ENCODE measurements at regions not wholly inside any gene's neighbourhood (a gene's known extent, or its start where the extent isn't known, plus 50 kb on each side); places are given as distances from the start of the nearest gene placed in this dataset.

DNA sequence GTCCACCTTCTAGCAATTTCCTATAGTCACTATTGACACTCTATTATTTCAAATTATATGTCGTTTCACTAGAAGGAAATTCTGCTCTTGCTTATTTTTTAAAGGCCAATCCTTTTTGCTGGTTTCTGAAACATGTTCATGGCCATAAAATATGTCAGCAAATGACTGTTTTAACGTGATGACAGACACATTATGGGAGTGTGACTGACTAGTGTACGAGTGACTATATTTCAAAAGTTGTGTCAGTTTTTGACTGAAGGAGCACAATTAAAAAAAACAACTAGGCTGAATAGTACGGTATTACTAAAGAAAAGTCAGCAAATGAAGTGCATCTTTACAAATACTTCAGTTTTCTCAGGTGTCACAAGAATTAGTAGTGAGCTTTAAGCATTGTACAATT lies 196.0 kb downstream of the NR4A2 start:
- Mint-ChIP-seq H3K36me3 (no peaks in the 10 kb centered on the region), H3K9me3 (peaks cover 4% of the 10 kb centered on the region; the same call in 1 of the 2 replicates), H3K27ac (no peak overlapping the region), H3K4me3 (no peak overlapping the region), H3K27me3 (ENCODE audit: low read depth) (no peaks in the 10 kb centered on the region), H3K4me1 (no peaks in the 10 kb centered on the region; the same call in 1 of the 2 replicates)
- TF ChIP-seq, protein P1, sequence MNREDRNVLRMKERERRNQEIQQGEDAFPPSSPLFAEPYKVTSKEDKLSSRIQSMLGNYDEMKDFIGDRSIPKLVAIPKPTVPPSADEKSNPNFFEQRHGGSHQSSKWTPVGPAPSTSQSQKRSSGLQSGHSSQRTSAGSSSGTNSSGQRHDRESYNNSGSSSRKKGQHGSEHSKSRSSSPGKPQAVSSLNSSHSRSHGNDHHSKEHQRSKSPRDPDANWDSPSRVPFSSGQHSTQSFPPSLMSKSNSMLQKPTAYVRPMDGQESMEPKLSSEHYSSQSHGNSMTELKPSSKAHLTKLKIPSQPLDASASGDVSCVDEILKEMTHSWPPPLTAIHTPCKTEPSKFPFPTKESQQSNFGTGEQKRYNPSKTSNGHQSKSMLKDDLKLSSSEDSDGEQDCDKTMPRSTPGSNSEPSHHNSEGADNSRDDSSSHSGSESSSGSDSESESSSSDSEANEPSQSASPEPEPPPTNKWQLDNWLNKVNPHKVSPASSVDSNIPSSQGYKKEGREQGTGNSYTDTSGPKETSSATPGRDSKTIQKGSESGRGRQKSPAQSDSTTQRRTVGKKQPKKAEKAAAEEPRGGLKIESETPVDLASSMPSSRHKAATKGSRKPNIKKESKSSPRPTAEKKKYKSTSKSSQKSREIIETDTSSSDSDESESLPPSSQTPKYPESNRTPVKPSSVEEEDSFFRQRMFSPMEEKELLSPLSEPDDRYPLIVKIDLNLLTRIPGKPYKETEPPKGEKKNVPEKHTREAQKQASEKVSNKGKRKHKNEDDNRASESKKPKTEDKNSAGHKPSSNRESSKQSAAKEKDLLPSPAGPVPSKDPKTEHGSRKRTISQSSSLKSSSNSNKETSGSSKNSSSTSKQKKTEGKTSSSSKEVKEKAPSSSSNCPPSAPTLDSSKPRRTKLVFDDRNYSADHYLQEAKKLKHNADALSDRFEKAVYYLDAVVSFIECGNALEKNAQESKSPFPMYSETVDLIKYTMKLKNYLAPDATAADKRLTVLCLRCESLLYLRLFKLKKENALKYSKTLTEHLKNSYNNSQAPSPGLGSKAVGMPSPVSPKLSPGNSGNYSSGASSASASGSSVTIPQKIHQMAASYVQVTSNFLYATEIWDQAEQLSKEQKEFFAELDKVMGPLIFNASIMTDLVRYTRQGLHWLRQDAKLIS (CRISPR knock-in tag; IDR thresholded peaks at IDR 0.05; ENCODE audit: borderline replicate concordance) = no peak
- TF ChIP-seq, protein P2, sequence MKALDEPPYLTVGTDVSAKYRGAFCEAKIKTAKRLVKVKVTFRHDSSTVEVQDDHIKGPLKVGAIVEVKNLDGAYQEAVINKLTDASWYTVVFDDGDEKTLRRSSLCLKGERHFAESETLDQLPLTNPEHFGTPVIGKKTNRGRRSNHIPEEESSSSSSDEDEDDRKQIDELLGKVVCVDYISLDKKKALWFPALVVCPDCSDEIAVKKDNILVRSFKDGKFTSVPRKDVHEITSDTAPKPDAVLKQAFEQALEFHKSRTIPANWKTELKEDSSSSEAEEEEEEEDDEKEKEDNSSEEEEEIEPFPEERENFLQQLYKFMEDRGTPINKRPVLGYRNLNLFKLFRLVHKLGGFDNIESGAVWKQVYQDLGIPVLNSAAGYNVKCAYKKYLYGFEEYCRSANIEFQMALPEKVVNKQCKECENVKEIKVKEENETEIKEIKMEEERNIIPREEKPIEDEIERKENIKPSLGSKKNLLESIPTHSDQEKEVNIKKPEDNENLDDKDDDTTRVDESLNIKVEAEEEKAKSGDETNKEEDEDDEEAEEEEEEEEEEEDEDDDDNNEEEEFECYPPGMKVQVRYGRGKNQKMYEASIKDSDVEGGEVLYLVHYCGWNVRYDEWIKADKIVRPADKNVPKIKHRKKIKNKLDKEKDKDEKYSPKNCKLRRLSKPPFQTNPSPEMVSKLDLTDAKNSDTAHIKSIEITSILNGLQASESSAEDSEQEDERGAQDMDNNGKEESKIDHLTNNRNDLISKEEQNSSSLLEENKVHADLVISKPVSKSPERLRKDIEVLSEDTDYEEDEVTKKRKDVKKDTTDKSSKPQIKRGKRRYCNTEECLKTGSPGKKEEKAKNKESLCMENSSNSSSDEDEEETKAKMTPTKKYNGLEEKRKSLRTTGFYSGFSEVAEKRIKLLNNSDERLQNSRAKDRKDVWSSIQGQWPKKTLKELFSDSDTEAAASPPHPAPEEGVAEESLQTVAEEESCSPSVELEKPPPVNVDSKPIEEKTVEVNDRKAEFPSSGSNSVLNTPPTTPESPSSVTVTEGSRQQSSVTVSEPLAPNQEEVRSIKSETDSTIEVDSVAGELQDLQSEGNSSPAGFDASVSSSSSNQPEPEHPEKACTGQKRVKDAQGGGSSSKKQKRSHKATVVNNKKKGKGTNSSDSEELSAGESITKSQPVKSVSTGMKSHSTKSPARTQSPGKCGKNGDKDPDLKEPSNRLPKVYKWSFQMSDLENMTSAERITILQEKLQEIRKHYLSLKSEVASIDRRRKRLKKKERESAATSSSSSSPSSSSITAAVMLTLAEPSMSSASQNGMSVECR (CRISPR knock-in tag; IDR thresholded peaks at IDR 0.05; ENCODE audit: borderline replicate concordance) = no peak
- TF ChIP-seq, protein P3, sequence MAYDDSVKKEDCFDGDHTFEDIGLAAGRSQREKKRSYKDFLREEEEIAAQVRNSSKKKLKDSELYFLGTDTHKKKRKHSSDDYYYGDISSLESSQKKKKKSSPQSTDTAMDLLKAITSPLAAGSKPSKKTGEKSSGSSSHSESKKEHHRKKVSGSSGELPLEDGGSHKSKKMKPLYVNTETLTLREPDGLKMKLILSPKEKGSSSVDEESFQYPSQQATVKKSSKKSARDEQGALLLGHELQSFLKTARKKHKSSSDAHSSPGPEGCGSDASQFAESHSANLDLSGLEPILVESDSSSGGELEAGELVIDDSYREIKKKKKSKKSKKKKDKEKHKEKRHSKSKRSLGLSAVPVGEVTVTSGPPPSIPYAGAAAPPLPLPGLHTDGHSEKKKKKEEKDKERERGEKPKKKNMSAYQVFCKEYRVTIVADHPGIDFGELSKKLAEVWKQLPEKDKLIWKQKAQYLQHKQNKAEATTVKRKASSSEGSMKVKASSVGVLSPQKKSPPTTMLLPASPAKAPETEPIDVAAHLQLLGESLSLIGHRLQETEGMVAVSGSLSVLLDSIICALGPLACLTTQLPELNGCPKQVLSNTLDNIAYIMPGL (CRISPR knock-in tag; IDR thresholded peaks at IDR 0.05) = no peak
- TF ChIP-seq GRHL2 (CRISPR knock-in tag; IDR thresholded peaks at IDR 0.05; ENCODE audit: insufficient replicate concordance, severe bottlenecking) (no peak), NR3C1 (CRISPR knock-in tag; conservative IDR thresholded peaks at IDR 0.05; ENCODE audit: low read depth) (no peak)
- TF ChIP-seq, protein P4, sequence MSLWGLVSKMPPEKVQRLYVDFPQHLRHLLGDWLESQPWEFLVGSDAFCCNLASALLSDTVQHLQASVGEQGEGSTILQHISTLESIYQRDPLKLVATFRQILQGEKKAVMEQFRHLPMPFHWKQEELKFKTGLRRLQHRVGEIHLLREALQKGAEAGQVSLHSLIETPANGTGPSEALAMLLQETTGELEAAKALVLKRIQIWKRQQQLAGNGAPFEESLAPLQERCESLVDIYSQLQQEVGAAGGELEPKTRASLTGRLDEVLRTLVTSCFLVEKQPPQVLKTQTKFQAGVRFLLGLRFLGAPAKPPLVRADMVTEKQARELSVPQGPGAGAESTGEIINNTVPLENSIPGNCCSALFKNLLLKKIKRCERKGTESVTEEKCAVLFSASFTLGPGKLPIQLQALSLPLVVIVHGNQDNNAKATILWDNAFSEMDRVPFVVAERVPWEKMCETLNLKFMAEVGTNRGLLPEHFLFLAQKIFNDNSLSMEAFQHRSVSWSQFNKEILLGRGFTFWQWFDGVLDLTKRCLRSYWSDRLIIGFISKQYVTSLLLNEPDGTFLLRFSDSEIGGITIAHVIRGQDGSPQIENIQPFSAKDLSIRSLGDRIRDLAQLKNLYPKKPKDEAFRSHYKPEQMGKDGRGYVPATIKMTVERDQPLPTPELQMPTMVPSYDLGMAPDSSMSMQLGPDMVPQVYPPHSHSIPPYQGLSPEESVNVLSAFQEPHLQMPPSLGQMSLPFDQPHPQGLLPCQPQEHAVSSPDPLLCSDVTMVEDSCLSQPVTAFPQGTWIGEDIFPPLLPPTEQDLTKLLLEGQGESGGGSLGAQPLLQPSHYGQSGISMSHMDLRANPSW (CRISPR knock-in tag; conservative IDR thresholded peaks at IDR 0.05; ENCODE audit: low read depth) = no peak
- TF ChIP-seq, protein P5, sequence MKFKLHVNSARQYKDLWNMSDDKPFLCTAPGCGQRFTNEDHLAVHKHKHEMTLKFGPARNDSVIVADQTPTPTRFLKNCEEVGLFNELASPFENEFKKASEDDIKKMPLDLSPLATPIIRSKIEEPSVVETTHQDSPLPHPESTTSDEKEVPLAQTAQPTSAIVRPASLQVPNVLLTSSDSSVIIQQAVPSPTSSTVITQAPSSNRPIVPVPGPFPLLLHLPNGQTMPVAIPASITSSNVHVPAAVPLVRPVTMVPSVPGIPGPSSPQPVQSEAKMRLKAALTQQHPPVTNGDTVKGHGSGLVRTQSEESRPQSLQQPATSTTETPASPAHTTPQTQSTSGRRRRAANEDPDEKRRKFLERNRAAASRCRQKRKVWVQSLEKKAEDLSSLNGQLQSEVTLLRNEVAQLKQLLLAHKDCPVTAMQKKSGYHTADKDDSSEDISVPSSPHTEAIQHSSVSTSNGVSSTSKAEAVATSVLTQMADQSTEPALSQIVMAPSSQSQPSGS (CRISPR knock-in tag; IDR thresholded peaks at IDR 0.05; ENCODE audit: borderline replicate concordance, low read depth) = no peak
- TF ChIP-seq, protein P6, sequence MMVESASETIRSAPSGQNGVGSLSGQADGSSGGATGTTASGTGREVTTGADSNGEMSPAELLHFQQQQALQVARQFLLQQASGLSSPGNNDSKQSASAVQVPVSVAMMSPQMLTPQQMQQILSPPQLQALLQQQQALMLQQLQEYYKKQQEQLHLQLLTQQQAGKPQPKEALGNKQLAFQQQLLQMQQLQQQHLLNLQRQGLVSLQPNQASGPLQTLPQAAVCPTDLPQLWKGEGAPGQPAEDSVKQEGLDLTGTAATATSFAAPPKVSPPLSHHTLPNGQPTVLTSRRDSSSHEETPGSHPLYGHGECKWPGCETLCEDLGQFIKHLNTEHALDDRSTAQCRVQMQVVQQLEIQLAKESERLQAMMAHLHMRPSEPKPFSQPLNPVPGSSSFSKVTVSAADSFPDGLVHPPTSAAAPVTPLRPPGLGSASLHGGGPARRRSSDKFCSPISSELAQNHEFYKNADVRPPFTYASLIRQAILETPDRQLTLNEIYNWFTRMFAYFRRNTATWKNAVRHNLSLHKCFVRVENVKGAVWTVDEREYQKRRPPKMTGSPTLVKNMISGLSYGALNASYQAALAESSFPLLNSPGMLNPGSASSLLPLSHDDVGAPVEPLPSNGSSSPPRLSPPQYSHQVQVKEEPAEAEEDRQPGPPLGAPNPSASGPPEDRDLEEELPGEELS (CRISPR knock-in tag; IDR thresholded peaks at IDR 0.05) = no peak
- TF ChIP-seq, protein P7, sequence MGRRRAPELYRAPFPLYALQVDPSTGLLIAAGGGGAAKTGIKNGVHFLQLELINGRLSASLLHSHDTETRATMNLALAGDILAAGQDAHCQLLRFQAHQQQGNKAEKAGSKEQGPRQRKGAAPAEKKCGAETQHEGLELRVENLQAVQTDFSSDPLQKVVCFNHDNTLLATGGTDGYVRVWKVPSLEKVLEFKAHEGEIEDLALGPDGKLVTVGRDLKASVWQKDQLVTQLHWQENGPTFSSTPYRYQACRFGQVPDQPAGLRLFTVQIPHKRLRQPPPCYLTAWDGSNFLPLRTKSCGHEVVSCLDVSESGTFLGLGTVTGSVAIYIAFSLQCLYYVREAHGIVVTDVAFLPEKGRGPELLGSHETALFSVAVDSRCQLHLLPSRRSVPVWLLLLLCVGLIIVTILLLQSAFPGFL (CRISPR knock-in tag; IDR thresholded peaks at IDR 0.05; ENCODE audit: borderline replicate concordance) = no peak
- ChIA-PET POLR2A (no interaction called here), CTCF (no interaction called here)
- no peak for ATAC-seq
- DNase-seq (ENCODE audit: low spot score) = no peak
